Endothelial cell of umbilical vein (primary cell): ENCODE measurements at regions not wholly inside any gene's neighbourhood (a gene's known extent, or its start where the extent isn't known, plus 50 kb on each side); places are given as distances from the start of the nearest gene placed in this dataset.

Experiments used
- BruUV-seq: library from RNA; stranded (reverse); fragments of 400-500 nt; replicated peaks from 2 replicates; lab custom pipeline; 2021; lab: Mats Ljungman, UMichigan
- CTCF ChIA-PET: fragments of 300-600, 350-600 bp; sonication (Branson Sonifier 250); formaldehyde crosslinking; loops from one replicate; lab custom pipeline; 2021; ENCODE audit warnings: antibody characterized with exemption, inconsistent platforms; lab: Charles Lee
- POLR2A ChIA-PET: fragments of 300-600, 350-600 bp; sonication (Branson Sonifier 250); formaldehyde crosslinking; loops from one replicate; lab custom pipeline; 2021; ENCODE audit warnings: antibody characterized with exemption, inconsistent platforms; lab: Charles Lee
- DNase-seq: peaks from one replicate; pipeline ENCODE4 v3.0.0-alpha.2; 2011; ENCODE audit warnings: low read depth, low spot score
- FAIRE-seq: peaks from 2 replicates; lab custom pipeline; 2011; peaks lifted over from hg19 to GRCh38; lab: Jason Lieb, UNC
- H2AFZ ChIP-seq: 2 replicates; pipeline ENCODE4 v1.6.0; 2012; ENCODE audit warnings: low read depth, low read length, control low read depth, inconsistent platforms
- H3K27ac ChIP-seq: 2 replicates; pipeline ENCODE4 v1.5.1; 2011; ENCODE audit warnings: low read depth, mild to moderate bottlenecking, control low read depth, low read length, moderate library complexity; ENCODE audit not compliant: insufficient read depth
- H3K27me3 ChIP-seq, 2 experiments: 2 replicates each; pipeline versions ENCODE4 v1.6.0 to v1.6.1; 2011; ENCODE audit warnings: low read length in 2 of 2, mixed read lengths in 1 of 2; ENCODE audit not compliant: control insufficient read depth in 2 of 2, insufficient read depth in 2 of 2
- H3K36me3 ChIP-seq, 2 experiments: 2 replicates in 1 of 2; 3 replicates in 1 of 2; pipeline ENCODE4 v1.5.1; 2011; ENCODE audit warnings: low read length in 2 of 2, mild to moderate bottlenecking in 1 of 2, moderate library complexity in 1 of 2; ENCODE audit not compliant: control insufficient read depth in 2 of 2, insufficient read depth in 2 of 2; ENCODE audit errors: extremely low read depth in 1 of 2
- H3K4me1 ChIP-seq: 3 replicates; pipeline ENCODE4 v1.5.1; 2011; ENCODE audit warnings: mild to moderate bottlenecking, low read length; ENCODE audit not compliant: control insufficient read depth, insufficient read depth; ENCODE audit errors: extremely low read depth
- H3K4me2 ChIP-seq: 2 replicates; pipeline ENCODE4 v1.6.1; 2011; ENCODE audit warnings: low read length, control low read depth, mixed read lengths; ENCODE audit not compliant: insufficient read depth
- H3K4me3 ChIP-seq, 3 experiments: fragments of 200-600 bp in 1 of 3; sonication (generic), shearing (Covaris generic) in 1 of 3; replicated peaks in 1 of 3; 2 replicates each; pipeline ENCODE4 v1.5.1; 2011 to 2016; ENCODE audit warnings: control low read depth in 3 of 3, low read length in 3 of 3, mild to moderate bottlenecking in 2 of 3, inconsistent platforms in 1 of 3, low read depth in 1 of 3, moderate library complexity in 1 of 3; ENCODE audit not compliant: insufficient read depth in 1 of 3
- H3K79me2 ChIP-seq: 2 replicates; pipeline ENCODE4 v1.6.0; 2012; ENCODE audit warnings: low read length, inconsistent platforms; ENCODE audit not compliant: control insufficient read depth, insufficient read depth
- H3K9ac ChIP-seq: replicated peaks from 2 replicates; pipeline ENCODE3; 2011; ENCODE audit warnings: low read length, control low read depth; ENCODE audit not compliant: insufficient read depth; ENCODE audit errors: extremely low read depth
- H3K9me1 ChIP-seq: replicated peaks from 3 replicates; pipeline ENCODE4 v1.6.0; 2011; ENCODE audit warnings: mild to moderate bottlenecking, low read length; ENCODE audit not compliant: control insufficient read depth, insufficient read depth; ENCODE audit errors: extremely low read depth
- H3K9me3 ChIP-seq: replicated peaks from 2 replicates; pipeline ENCODE4 v1.5.1; 2012; ENCODE audit warnings: low read length, inconsistent platforms; ENCODE audit not compliant: control insufficient read depth, insufficient read depth
- H4K20me1 ChIP-seq: replicated peaks from 2 replicates; pipeline ENCODE3; 2011; ENCODE audit warnings: mild to moderate bottlenecking, low read length; ENCODE audit not compliant: control insufficient read depth, insufficient read depth; ENCODE audit errors: extremely low read depth
- EZH2 ChIP-seq: IDR thresholded peaks from 2 replicates; pipeline ENCODE4 v1.6.1; 2012; ENCODE audit warnings: borderline replicate concordance, low read depth, mild to moderate bottlenecking, moderate library complexity, low read length, inconsistent platforms; ENCODE audit not compliant: severe bottlenecking
- FOS ChIP-seq: IDR thresholded peaks from 2 replicates; pipeline ENCODE4 v1.6.1; 2011; ENCODE audit warnings: mild to moderate bottlenecking, low read length, moderate library complexity, borderline replicate concordance; ENCODE audit not compliant: insufficient read depth
- GATA2 ChIP-seq: IDR thresholded peaks from 2 replicates; pipeline ENCODE4 v1.7.0; 2011; ENCODE audit warnings: low read depth, mild to moderate bottlenecking, moderate library complexity, mixed read lengths, low read length; ENCODE audit not compliant: insufficient read length, insufficient read depth
- JUN ChIP-seq: IDR thresholded peaks from 2 replicates; pipeline ENCODE4 v1.6.1; 2011; ENCODE audit warnings: borderline replicate concordance, low read depth; ENCODE audit not compliant: insufficient read length, insufficient read depth
- MYC ChIP-seq: IDR thresholded peaks from one replicate; pipeline ENCODE4 v1.6.1; 2011; ENCODE audit warnings: mild to moderate bottlenecking, low read depth, low read length
- POLR2A ChIP-seq: IDR thresholded peaks from 2 replicates; pipeline ENCODE4 v1.6.1; 2012; ENCODE audit warnings: low read depth, mild to moderate bottlenecking, control low read depth, low read length
- POLR2AphosphoS5 ChIP-seq: IDR thresholded peaks from 2 replicates; pipeline ENCODE4 v1.6.1; 2012; ENCODE audit warnings: low read depth, mild to moderate bottlenecking, control low read depth, low read length, moderate library complexity; ENCODE audit not compliant: insufficient read depth
- dilution Hi-C: fragments of 300-500 bp; cut with MboI; formaldehyde crosslinking; loops from one replicate; pipeline ENCODE4 v1.15.0; 2019; ENCODE audit warnings: low sequenced_read_pairs; ENCODE audit not compliant: extremely low pct_ligation_motif_present
- intact Hi-C: fragments of 100-400 bp; cut with micrococcal nuclease; formaldehyde crosslinking; loops from one replicate; pipeline ENCODE4 v1.10.0; 2022
- TF ChIP-seq, protein P1 (sequence below): IDR thresholded peaks from 2 replicates; pipeline ENCODE4 v1.6.1; 2011; ENCODE audit not compliant: insufficient read depth, insufficient read length
- TF ChIP-seq, protein P2 (sequence below), 2 donors: IDR thresholded peaks; 1 replicate in 1 of 2; 2 replicates in 1 of 2; pipeline ENCODE4 v1.5.1; 2011; ENCODE audit warnings: low read length in 2 of 2, mild to moderate bottlenecking in 2 of 2, moderate library complexity in 2 of 2, control low read depth in 1 of 2, inconsistent platforms in 1 of 2, low read depth in 1 of 2; ENCODE audit not compliant: insufficient read depth in 1 of 2; ENCODE audit errors: extremely low read depth in 1 of 2

DNA sequence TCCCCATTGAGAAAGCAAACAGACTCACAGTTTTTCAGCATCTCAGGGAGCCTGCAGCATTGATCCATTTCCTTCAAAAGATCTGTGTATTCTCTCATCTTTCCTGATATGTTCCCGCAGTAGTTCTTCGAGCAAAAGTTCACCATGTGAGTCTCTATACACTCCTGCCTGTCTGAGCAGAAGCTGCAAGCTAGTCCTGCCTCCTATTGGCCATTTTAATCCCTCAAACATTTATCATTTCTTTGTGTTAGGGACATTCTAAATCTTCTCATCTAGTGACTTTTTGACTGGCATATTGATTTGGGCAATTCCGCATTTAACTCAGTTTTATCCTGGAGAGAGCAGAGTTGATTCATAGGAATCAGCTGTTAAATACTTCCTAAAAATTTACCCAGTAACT, 660.4 kb upstream of the KLF12 start:
- H4K20me1 ChIP-seq: no peaks in the 10 kb centered on the region
- H3K27ac ChIP-seq: no peak overlapping the region
- no peak for FAIRE-seq
- no peak overlapping the region for H3K9ac ChIP-seq
- no peak overlapping the region for H3K4me2 ChIP-seq
- H2AFZ ChIP-seq: no peak overlapping the region
- no peaks in the 10 kb centered on the region for H3K4me1 ChIP-seq
- POLR2A ChIA-PET: no interaction called here
- no peaks in the 10 kb centered on the region for H3K9me3 ChIP-seq
- dilution Hi-C loops: no loop called here
- H3K9me1 ChIP-seq: no peaks in the 10 kb centered on the region
- TF ChIP-seq JUN: no peak
- TF ChIP-seq FOS: no peak
- TF ChIP-seq POLR2AphosphoS5: no peak
- TF ChIP-seq POLR2A: no peak
- TF ChIP-seq EZH2: no peak
- no peak for TF ChIP-seq MYC
- TF ChIP-seq, protein P1, sequence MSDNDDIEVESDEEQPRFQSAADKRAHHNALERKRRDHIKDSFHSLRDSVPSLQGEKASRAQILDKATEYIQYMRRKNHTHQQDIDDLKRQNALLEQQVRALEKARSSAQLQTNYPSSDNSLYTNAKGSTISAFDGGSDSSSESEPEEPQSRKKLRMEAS: no peak
- TF ChIP-seq, protein P2, sequence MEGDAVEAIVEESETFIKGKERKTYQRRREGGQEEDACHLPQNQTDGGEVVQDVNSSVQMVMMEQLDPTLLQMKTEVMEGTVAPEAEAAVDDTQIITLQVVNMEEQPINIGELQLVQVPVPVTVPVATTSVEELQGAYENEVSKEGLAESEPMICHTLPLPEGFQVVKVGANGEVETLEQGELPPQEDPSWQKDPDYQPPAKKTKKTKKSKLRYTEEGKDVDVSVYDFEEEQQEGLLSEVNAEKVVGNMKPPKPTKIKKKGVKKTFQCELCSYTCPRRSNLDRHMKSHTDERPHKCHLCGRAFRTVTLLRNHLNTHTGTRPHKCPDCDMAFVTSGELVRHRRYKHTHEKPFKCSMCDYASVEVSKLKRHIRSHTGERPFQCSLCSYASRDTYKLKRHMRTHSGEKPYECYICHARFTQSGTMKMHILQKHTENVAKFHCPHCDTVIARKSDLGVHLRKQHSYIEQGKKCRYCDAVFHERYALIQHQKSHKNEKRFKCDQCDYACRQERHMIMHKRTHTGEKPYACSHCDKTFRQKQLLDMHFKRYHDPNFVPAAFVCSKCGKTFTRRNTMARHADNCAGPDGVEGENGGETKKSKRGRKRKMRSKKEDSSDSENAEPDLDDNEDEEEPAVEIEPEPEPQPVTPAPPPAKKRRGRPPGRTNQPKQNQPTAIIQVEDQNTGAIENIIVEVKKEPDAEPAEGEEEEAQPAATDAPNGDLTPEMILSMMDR (IDR thresholded peaks at IDR 0.05; ENCODE audit: extremely low read depth in 1 of 2, insufficient read depth in 1 of 2, low read depth in 1 of 2, low read length in 2 of 2): no peak
- TF ChIP-seq GATA2: no peak
- intact Hi-C loops: no loop called here
- CTCF ChIA-PET: no interaction called here
- H3K79me2 ChIP-seq: no peaks in the 10 kb centered on the region
- no peaks in the 10 kb centered on the region for H3K36me3 ChIP-seq
- no peak overlapping the region for H3K4me3 ChIP-seq
- no peak for DNase-seq
- BruUV-seq: no TSS peak
- H3K27me3 ChIP-seq: no peaks in the 10 kb centered on the region
